Activated naive CD4-positive, alpha-beta T cell treated with anti-CD3 and anti-CD28 coated beads, Interleukin-2, amount 50 U/mL, for 24 hours (primary cell): ENCODE measurements at regions not wholly inside any gene's neighbourhood (a gene's known extent, or its start where the extent isn't known, plus 50 kb on each side); places are given as distances from the start of the nearest gene placed in this dataset.

Experiments
- H3K27ac Mint-ChIP-seq: one replicate; pipeline ENCODE4 v1.8.0; 2021; ENCODE audit warnings: mild to moderate bottlenecking, mixed read lengths
- H3K27me3 Mint-ChIP-seq: one replicate; pipeline ENCODE4 v1.8.0; 2021; ENCODE audit warnings: mixed read lengths
- H3K36me3 Mint-ChIP-seq: one replicate; pipeline ENCODE4 v1.8.0; 2021; ENCODE audit warnings: mixed read lengths
- H3K4me1 Mint-ChIP-seq: one replicate; pipeline ENCODE4 v1.8.0; 2021; ENCODE audit warnings: mixed read lengths
- H3K4me3 Mint-ChIP-seq: one replicate; pipeline ENCODE4 v1.8.0; 2021; ENCODE audit warnings: mild to moderate bottlenecking, mixed read lengths
- H3K9me3 Mint-ChIP-seq: one replicate; pipeline ENCODE4 v1.8.0; 2021; ENCODE audit warnings: mixed read lengths

DNA sequence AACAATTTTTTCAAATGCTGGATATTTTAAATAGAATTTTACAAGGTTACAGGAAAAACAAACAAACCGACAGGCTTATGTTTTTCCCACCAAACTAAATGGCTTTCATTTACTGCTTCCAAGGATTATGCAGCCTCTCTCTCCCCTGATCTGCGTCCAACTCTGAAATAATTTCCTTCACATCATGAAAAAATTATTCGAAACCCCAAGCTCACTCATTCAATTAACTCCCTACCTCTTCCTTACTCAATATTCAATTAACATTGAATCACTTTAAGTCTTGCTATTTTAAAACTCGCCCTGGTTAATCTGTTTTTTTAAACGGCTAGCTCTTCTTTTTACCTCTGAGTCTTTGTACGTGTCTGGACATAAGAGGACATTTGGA, 336.2 kb downstream of the AGTPBP1 start:
- Mint-ChIP-seq H3K4me3 (no peak overlapping the region), H3K4me1 (no peaks in the 10 kb centered on the region), H3K27me3 (peaks cover 7% of the 10 kb centered on the region), H3K36me3 (no peaks in the 10 kb centered on the region), H3K9me3 (no peaks in the 10 kb centered on the region), H3K27ac (no peak overlapping the region)

GRCh38 chr9:85404911-85405565, 336.7 kb downstream of the AGTPBP1 start:
- H3K27me3 Mint-ChIP-seq = peaks cover 7% of the 10 kb centered on the region
- no peak overlapping the region for H3K27ac Mint-ChIP-seq
- no peaks in the 10 kb centered on the region for H3K36me3 Mint-ChIP-seq
- no peaks in the 10 kb centered on the region for H3K4me1 Mint-ChIP-seq
- H3K9me3 Mint-ChIP-seq = no peaks in the 10 kb centered on the region
- no peak overlapping the region for H3K4me3 Mint-ChIP-seq

DNA sequence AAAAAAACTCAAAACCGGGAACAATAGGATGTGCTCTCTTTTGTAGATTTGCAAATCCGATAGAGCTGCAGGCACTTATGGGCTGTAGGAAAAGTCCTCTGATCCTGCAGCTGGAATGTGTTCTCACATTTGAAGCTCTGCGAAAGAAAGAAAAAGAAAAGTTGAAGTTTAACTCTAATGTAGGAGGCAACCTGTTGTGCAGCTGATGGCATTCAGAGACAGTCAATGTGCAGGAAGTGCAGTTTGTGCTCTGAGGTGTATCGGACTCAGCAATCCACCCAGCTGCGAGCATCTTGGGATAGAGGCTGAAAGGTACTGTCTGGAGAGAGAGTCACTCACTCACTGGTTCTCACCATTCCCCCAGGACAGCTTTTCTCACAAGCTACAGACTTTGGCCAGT, 339.2 kb downstream of the AGTPBP1 start:
- H3K9me3 Mint-ChIP-seq = no peaks in the 10 kb centered on the region
- H3K27ac Mint-ChIP-seq = no peak overlapping the region
- H3K4me3 Mint-ChIP-seq = no peak overlapping the region
- no peaks in the 10 kb centered on the region for H3K4me1 Mint-ChIP-seq
- no peaks in the 10 kb centered on the region for H3K36me3 Mint-ChIP-seq
- peaks cover 1% of the 10 kb centered on the region for H3K27me3 Mint-ChIP-seq

DNA sequence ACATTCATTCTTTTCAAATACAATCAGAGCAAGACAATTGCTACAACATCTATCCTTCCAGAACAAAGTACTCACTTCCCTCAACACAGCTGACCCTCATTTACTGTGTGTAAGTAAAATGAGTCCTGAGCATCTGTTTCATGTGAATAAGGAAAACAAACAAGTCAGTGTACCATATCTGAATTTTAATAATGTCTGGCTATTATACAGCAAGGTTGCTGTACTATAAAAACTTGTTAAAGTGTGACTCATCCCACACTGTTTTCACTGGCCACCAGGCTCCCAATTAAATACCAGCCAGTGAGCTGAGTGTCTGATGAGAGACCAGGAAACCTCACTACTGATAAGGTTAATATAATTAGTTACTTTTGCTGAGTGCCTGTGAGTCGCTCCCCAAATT, 339.8 kb downstream of the AGTPBP1 start:
- Mint-ChIP-seq H3K27me3 (peaks cover 1% of the 10 kb centered on the region), H3K9me3 (no peaks in the 10 kb centered on the region), H3K27ac (no peak overlapping the region), H3K36me3 (no peaks in the 10 kb centered on the region), H3K4me1 (no peaks in the 10 kb centered on the region), H3K4me3 (no peak overlapping the region)

GRCh38 chr9:85397005-85397404, 344.7 kb downstream of the AGTPBP1 start:
- no peaks in the 10 kb centered on the region for H3K36me3 Mint-ChIP-seq
- H3K27ac Mint-ChIP-seq = no peak overlapping the region
- no peak overlapping the region for H3K4me3 Mint-ChIP-seq
- H3K9me3 Mint-ChIP-seq = no peaks in the 10 kb centered on the region
- H3K4me1 Mint-ChIP-seq = no peaks in the 10 kb centered on the region
- peaks cover 4% of the 10 kb centered on the region for H3K27me3 Mint-ChIP-seq

DNA sequence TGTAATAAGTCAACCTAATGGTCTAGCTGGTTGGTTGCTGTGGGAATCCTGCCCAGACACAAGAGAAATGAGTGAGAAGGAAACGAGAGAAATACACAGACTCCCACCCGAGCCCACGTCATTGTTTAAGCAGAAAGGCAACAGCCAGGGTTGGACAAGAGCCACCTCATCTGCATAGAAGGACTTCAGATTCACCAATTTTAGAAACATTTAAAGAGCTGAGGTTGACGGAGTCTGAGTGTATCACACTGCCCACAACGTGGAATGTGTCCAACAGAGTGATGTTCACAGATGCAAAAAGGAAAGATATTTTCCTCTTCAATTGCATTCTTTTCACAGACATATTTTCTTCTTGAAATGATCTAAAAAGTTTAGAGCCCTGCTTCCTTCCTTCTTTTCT, 349.5 kb downstream of the AGTPBP1 start:
- no peaks in the 10 kb centered on the region for H3K36me3 Mint-ChIP-seq
- H3K27ac Mint-ChIP-seq = no peak overlapping the region
- H3K9me3 Mint-ChIP-seq = no peaks in the 10 kb centered on the region
- H3K4me3 Mint-ChIP-seq = no peak overlapping the region
- peaks cover 8% of the 10 kb centered on the region for H3K27me3 Mint-ChIP-seq
- H3K4me1 Mint-ChIP-seq = no peaks in the 10 kb centered on the region

- Mint-ChIP-seq H3K4me1 (no peaks in the 10 kb centered on the region), H3K9me3 (no peaks in the 10 kb centered on the region), H3K27me3 (peaks cover 1% of the 10 kb centered on the region), H3K27ac (no peak overlapping the region), H3K36me3 (no peaks in the 10 kb centered on the region), H3K4me3 (no peak overlapping the region)
Observed at GRCh38 chr9:85377731-85378289, 363.9 kb downstream of the AGTPBP1 start.

GRCh38 chr9:85368781-85369180, 373.0 kb downstream of the AGTPBP1 start:
- H3K9me3 Mint-ChIP-seq = no peaks in the 10 kb centered on the region
- H3K36me3 Mint-ChIP-seq = no peaks in the 10 kb centered on the region
- no peaks in the 10 kb centered on the region for H3K27me3 Mint-ChIP-seq
- no peaks in the 10 kb centered on the region for H3K4me1 Mint-ChIP-seq
- no peak overlapping the region for H3K27ac Mint-ChIP-seq
- H3K4me3 Mint-ChIP-seq = no peak overlapping the region

DNA sequence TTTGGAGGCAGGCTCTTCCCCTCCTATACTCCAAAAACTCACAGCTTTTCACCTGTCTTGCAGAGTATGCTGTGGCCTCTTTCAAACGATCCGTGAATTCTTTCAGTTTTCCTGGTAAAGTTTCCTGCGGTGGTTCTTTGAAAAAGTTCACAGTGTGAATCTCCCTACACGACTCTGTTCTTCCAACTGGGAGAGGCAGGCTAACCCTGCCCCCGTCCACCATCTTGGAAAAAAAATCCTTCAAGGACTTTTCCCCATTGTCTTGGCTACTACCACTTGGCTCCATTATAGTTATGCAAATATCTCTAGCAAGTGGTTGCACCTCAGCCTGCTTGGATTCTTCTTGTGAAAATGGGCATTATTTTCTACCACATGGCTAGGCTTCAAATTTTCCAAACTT, 382.6 kb downstream of the AGTPBP1 start:
- Mint-ChIP-seq H3K27ac (no peak overlapping the region), H3K4me1 (no peaks in the 10 kb centered on the region), H3K9me3 (peaks cover 10% of the 10 kb centered on the region), H3K27me3 (peaks cover 24% of the 10 kb centered on the region), H3K36me3 (no peaks in the 10 kb centered on the region), H3K4me3 (no peak overlapping the region)

- H3K27ac Mint-ChIP-seq = no peak overlapping the region
- no peaks in the 10 kb centered on the region for H3K9me3 Mint-ChIP-seq
- H3K27me3 Mint-ChIP-seq = no peaks in the 10 kb centered on the region
- no peaks in the 10 kb centered on the region for H3K36me3 Mint-ChIP-seq
- no peak overlapping the region for H3K4me3 Mint-ChIP-seq
- no peaks in the 10 kb centered on the region for H3K4me1 Mint-ChIP-seq
Observed at GRCh38 chr9:85349046-85349445, 392.7 kb downstream of the AGTPBP1 start.

DNA sequence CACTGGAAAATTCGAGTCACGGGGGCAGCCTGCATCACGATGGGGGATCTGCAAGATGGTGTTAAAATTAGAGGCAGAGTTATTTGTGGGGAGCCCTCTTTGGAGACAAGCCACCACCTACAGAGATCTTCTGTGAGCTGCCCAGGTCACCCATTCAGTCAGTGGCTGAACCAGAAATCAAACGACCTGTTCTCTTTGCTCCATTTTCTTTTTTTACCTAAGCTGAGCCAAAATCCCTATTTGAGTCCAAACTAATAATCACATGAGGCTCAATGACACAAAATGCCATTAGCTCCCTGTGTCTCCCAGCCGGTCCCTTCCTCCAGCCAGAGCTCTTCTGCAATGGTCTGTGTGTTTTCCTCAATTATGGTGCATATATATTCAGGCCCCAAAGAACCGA, 394.2 kb downstream of the AGTPBP1 start:
- no peaks in the 10 kb centered on the region for H3K36me3 Mint-ChIP-seq
- no peaks in the 10 kb centered on the region for H3K9me3 Mint-ChIP-seq
- H3K27ac Mint-ChIP-seq = no peak overlapping the region
- H3K27me3 Mint-ChIP-seq = peaks cover 6% of the 10 kb centered on the region
- H3K4me3 Mint-ChIP-seq = no peak overlapping the region
- no peaks in the 10 kb centered on the region for H3K4me1 Mint-ChIP-seq

DNA sequence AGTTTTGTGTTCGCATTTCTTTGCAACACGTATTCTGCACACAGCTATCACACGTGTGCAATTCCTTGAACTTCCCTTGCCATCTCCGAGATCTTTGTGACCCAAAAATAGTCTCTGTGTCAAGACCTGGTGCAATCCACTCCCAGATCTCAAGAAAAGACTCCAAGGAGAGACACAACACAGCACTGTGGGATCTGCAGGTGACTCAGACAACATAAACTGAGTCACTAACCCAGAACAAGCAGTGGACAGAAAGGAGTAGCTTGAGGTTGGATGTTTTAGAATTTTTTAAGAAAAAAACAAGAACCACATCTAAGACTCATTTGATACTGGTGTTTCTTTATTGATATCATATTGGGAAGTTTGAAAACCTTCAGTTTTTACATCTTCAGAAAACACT, 396.9 kb downstream of the AGTPBP1 start:
- Mint-ChIP-seq H3K4me3 (no peak overlapping the region), H3K27me3 (peaks cover 7% of the 10 kb centered on the region), H3K27ac (no peak overlapping the region), H3K4me1 (no peaks in the 10 kb centered on the region), H3K9me3 (no peaks in the 10 kb centered on the region), H3K36me3 (no peaks in the 10 kb centered on the region)

GRCh38 chr9:85339338-85339737, 402.4 kb downstream of the AGTPBP1 start:
- Mint-ChIP-seq H3K36me3 (no peaks in the 10 kb centered on the region), H3K9me3 (peaks cover 4% of the 10 kb centered on the region), H3K4me3 (no peak overlapping the region), H3K27me3 (peaks cover 11% of the 10 kb centered on the region), H3K4me1 (no peaks in the 10 kb centered on the region), H3K27ac (no peak overlapping the region)

DNA sequence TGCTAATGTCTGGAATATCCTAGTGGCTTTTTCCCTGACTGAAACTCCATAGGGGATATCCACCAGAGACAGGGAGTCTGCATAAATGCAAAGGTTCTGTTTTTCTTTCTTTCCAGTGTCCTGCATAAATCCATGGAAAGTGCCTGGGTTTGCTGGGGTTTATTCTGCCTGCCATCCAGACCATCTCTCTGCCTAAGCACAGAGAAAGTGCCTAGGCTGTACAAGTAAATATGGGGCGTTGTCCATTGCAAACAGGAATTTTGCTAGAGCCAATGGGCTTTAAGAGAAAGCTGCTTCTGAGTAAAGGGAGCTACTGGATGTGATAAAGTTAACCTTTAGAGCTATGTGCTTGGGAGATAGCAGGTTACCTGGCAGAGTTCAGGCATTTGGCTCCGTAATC, 407.5 kb downstream of the AGTPBP1 start:
- H3K4me3 Mint-ChIP-seq = no peak overlapping the region
- peaks cover under 1% of the 10 kb centered on the region for H3K27me3 Mint-ChIP-seq
- H3K9me3 Mint-ChIP-seq = peaks cover under 1% of the 10 kb centered on the region
- H3K36me3 Mint-ChIP-seq = no peaks in the 10 kb centered on the region
- no peak overlapping the region for H3K27ac Mint-ChIP-seq
- no peaks in the 10 kb centered on the region for H3K4me1 Mint-ChIP-seq

GRCh38 chr9:85332487-85332886, 409.3 kb downstream of the AGTPBP1 start:
- Mint-ChIP-seq H3K4me3 (no peak overlapping the region), H3K27ac (no peak overlapping the region), H3K36me3 (no peaks in the 10 kb centered on the region), H3K27me3 (no peaks in the 10 kb centered on the region), H3K9me3 (no peaks in the 10 kb centered on the region), H3K4me1 (no peaks in the 10 kb centered on the region)

DNA sequence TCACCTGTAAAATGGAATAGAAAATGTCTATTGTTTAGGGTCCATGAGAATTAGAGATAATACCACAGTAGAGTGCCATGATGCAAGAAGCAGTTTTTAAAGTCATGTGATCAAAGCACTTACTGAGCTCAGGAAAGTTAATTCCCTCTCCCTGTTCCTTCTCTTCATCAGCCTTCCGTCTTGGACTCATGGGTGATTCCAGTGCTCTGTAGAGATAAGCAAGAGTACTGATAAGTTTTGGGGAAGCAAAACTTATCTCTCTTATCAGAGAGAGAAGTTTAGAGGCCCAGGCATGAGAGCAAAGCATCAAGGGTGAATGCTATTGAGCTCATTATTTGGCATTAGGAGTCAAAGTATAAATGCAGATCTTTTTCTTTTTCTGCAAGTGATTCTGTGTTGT, 410.1 kb downstream of the AGTPBP1 start:
- peaks cover 6% of the 10 kb centered on the region for H3K9me3 Mint-ChIP-seq
- no peaks in the 10 kb centered on the region for H3K27me3 Mint-ChIP-seq
- H3K4me1 Mint-ChIP-seq = no peaks in the 10 kb centered on the region
- H3K4me3 Mint-ChIP-seq = no peak overlapping the region
- H3K27ac Mint-ChIP-seq = no peak overlapping the region
- H3K36me3 Mint-ChIP-seq = no peaks in the 10 kb centered on the region

- peaks cover 4% of the 10 kb centered on the region for H3K27me3 Mint-ChIP-seq
- no peak overlapping the region for H3K27ac Mint-ChIP-seq
- peaks cover 11% of the 10 kb centered on the region for H3K9me3 Mint-ChIP-seq
- no peak overlapping the region for H3K4me3 Mint-ChIP-seq
- H3K36me3 Mint-ChIP-seq = peaks cover 1% of the 10 kb centered on the region
- no peaks in the 10 kb centered on the region for H3K4me1 Mint-ChIP-seq
Observed at GRCh38 chr9:85322592-85322991, 419.2 kb downstream of the AGTPBP1 start.
